ENCODE measurements at regions not wholly inside any gene's neighbourhood (a gene's known extent, or its start where the extent isn't known, plus 50 kb on each side); places are given as distances from the start of the nearest gene placed in this dataset.
"Not testable (repeated sequence)": the region's sequence is repeated elsewhere in the genome, so short reads cannot be mapped to it uniquely, and the experiment has no call there.

- Histone ChIP-seq H3K27me3 (ENCODE audit: control insufficient read depth in 1 of 2, insufficient read depth in 2 of 2, low read length in 2 of 2) (no peaks in the 10 kb centered on the region), H3K27ac (ENCODE audit: low read depth, low read length) (no peak overlapping the region), H3K4me1 (ENCODE audit: control insufficient read depth in 1 of 2, insufficient read depth in 2 of 2, low read length in 2 of 2) (no peaks in the 10 kb centered on the region), H3K4me3 (ENCODE audit: low read depth in 1 of 2, low read length in 2 of 2) (no peak overlapping the region), H3K9ac (ENCODE audit: low read depth in 1 of 2, low read length in 2 of 2) (no peak overlapping the region), H3K9me3 (ENCODE audit: control insufficient read depth in 1 of 2, low read length in 2 of 2) (peaks cover 0 to 4% of the 10 kb centered on the region in 2 donors), H3K36me3 (ENCODE audit: control insufficient read depth in 1 of 2, insufficient read depth in 2 of 2, low read length in 2 of 2) (no peaks in the 10 kb centered on the region)
Measured at GRCh38 chr10:22774102-22774501, 59.7 kb upstream of the PIP4K2A start.

DNA sequence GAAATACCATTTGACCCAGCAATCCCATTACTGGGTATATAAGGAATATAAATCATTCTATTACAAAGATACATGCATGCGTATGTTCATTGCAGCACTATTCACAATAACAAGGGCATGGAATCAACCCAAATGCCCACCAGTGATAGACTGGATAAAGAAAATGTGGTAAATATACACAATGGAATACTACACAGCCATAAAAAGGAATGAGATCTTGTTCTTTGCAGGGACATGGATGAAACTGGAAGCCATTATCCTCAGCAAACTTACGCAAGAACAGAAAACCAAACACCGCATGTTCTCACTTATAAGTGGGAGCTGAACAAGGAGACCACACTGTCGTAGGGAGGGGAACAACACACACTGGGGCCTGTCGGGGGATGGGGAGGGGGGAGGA lies 57.3 kb upstream of the PIP4K2A start:
- not testable (repeated sequence) for H3K9me3 ChIP-seq (ENCODE audit: control insufficient read depth in 1 of 2, low read length in 2 of 2); H3K27me3 ChIP-seq (ENCODE audit: control insufficient read depth in 1 of 2, insufficient read depth in 2 of 2, low read length in 2 of 2); H3K4me1 ChIP-seq (ENCODE audit: control insufficient read depth in 1 of 2, insufficient read depth in 2 of 2, low read length in 2 of 2); H3K9ac ChIP-seq (ENCODE audit: low read depth in 1 of 2, low read length in 2 of 2); H3K4me3 ChIP-seq (ENCODE audit: low read depth in 1 of 2, low read length in 2 of 2); H3K36me3 ChIP-seq (ENCODE audit: control insufficient read depth in 1 of 2, insufficient read depth in 2 of 2, low read length in 2 of 2); H3K27ac ChIP-seq (ENCODE audit: low read depth, low read length)

GRCh38 chr10:22770270-22770669 lies 55.9 kb upstream of the PIP4K2A start:
- H3K27ac ChIP-seq (ENCODE audit: low read depth, low read length): no peak overlapping the region
- no peaks in the 10 kb centered on the region for H3K9me3 ChIP-seq (ENCODE audit: control insufficient read depth in 1 of 2, low read length in 2 of 2)
- no peaks in the 10 kb centered on the region for H3K27me3 ChIP-seq (ENCODE audit: control insufficient read depth in 1 of 2, insufficient read depth in 2 of 2, low read length in 2 of 2)
- no peak overlapping the region for H3K4me3 ChIP-seq (ENCODE audit: low read depth in 1 of 2, low read length in 2 of 2)
- H3K36me3 ChIP-seq (ENCODE audit: control insufficient read depth in 1 of 2, insufficient read depth in 2 of 2, low read length in 2 of 2): no peaks in the 10 kb centered on the region
- H3K4me1 ChIP-seq (ENCODE audit: control insufficient read depth in 1 of 2, insufficient read depth in 2 of 2, low read length in 2 of 2): no peaks in the 10 kb centered on the region
- no peak overlapping the region for H3K9ac ChIP-seq (ENCODE audit: low read depth in 1 of 2, low read length in 2 of 2)

DNA sequence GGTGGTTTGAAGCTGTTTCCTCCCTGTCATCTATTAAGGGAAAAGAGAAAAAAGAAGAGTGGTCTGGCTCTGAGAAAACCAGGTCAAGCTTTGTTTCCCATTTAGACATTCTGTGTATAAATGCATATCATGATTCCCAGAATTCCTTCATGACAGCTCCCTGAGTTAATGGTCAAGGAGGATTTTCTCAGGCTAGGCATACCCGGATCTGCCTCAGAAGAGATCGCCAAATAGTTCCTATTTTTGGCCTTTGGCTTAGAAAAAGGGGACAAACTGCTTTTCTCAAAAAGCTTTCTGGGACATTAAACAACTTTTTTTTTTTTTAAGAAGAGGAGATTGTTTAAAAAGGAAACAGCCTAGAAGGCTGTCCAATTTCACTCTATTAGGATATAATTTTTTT lies 53.5 kb upstream of the PIP4K2A start:
- no peaks in the 10 kb centered on the region for H3K36me3 ChIP-seq (ENCODE audit: control insufficient read depth in 1 of 2, insufficient read depth in 2 of 2, low read length in 2 of 2)
- no peak overlapping the region for H3K27ac ChIP-seq (ENCODE audit: low read depth, low read length)
- H3K9ac ChIP-seq (ENCODE audit: low read depth in 1 of 2, low read length in 2 of 2): no peak overlapping the region
- H3K27me3 ChIP-seq (ENCODE audit: control insufficient read depth in 1 of 2, insufficient read depth in 2 of 2, low read length in 2 of 2): no peaks in the 10 kb centered on the region
- no peaks in the 10 kb centered on the region for H3K9me3 ChIP-seq (ENCODE audit: control insufficient read depth in 1 of 2, low read length in 2 of 2)
- H3K4me1 ChIP-seq (ENCODE audit: control insufficient read depth in 1 of 2, insufficient read depth in 2 of 2, low read length in 2 of 2): peaks cover 0 to 5% of the 10 kb centered on the region in 2 donors
- no peak overlapping the region for H3K4me3 ChIP-seq (ENCODE audit: low read depth in 1 of 2, low read length in 2 of 2)

GRCh38 chr10:22766693-22767092 lies 52.3 kb upstream of the PIP4K2A start:
- Histone ChIP-seq H3K36me3 (ENCODE audit: control insufficient read depth in 1 of 2, insufficient read depth in 2 of 2, low read length in 2 of 2) (no peaks in the 10 kb centered on the region), H3K27me3 (ENCODE audit: control insufficient read depth in 1 of 2, insufficient read depth in 2 of 2, low read length in 2 of 2) (no peaks in the 10 kb centered on the region), H3K4me3 (ENCODE audit: low read depth in 1 of 2, low read length in 2 of 2) (no peak overlapping the region), H3K9ac (ENCODE audit: low read depth in 1 of 2, low read length in 2 of 2) (no peak overlapping the region), H3K4me1 (ENCODE audit: control insufficient read depth in 1 of 2, insufficient read depth in 2 of 2, low read length in 2 of 2) (peaks cover 0 to 5% of the 10 kb centered on the region in 2 donors), H3K27ac (ENCODE audit: low read depth, low read length) (no peak overlapping the region), H3K9me3 (ENCODE audit: control insufficient read depth in 1 of 2, low read length in 2 of 2) (no peaks in the 10 kb centered on the region)

DNA sequence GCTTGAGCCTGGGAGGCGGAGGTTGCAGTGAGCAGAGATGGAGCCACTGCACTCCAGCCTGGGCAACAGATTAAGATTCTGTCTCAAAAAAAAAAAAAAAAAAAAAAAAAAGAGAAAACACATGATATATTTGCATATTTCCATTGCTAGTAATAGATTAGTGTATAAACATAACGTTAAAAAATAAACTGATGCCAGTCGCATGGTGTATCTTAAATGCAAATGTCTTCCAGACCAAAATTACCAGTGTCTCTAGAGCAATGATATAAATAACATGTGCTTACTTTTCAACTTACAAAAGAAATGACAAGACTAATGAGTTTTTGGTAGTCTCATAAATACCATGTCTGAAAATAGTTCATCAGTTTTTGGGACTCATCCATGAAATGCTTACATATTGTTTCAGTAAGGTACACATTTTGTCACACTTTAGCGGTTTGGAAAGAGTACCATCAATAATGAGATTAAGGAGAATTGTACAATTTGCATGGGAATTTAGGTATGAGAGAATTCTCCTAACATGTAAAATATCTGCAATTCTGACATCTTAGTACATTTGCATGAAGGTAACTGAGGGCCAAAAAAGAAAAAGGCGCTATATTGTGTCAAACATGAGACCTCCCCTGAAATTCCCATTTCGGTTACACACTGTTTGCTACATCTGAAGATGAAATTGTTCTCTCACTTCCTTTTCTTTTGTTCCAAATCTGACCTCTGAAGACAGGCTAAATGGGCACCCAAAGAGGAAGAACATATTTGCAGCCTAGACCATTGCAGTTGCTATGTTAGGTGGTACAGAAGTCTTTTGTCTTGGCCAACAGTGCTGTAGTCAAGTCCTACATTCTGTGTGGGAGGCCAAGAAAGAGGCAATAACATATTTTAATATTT lies 51.5 kb upstream of the PIP4K2A start:
- H3K27me3 ChIP-seq (ENCODE audit: control insufficient read depth in 1 of 2, insufficient read depth in 2 of 2, low read length in 2 of 2): no peaks in the 10 kb centered on the region
- no peak overlapping the region for H3K4me3 ChIP-seq (ENCODE audit: low read depth in 1 of 2, low read length in 2 of 2)
- no peaks in the 10 kb centered on the region for H3K36me3 ChIP-seq (ENCODE audit: control insufficient read depth in 1 of 2, insufficient read depth in 2 of 2, low read length in 2 of 2)
- H3K9me3 ChIP-seq (ENCODE audit: control insufficient read depth in 1 of 2, low read length in 2 of 2): no peaks in the 10 kb centered on the region
- no peak overlapping the region for H3K9ac ChIP-seq (ENCODE audit: low read depth in 1 of 2, low read length in 2 of 2)
- H3K27ac ChIP-seq (ENCODE audit: low read depth, low read length): no peak overlapping the region
- peaks cover 0 to 5% of the 10 kb centered on the region in 2 donors for H3K4me1 ChIP-seq (ENCODE audit: control insufficient read depth in 1 of 2, insufficient read depth in 2 of 2, low read length in 2 of 2)

GRCh38 chr10:22764639-22765038 lies 50.3 kb upstream of the PIP4K2A start:
- no peaks in the 10 kb centered on the region for H3K27me3 ChIP-seq (ENCODE audit: control insufficient read depth in 1 of 2, insufficient read depth in 2 of 2, low read length in 2 of 2)
- H3K9ac ChIP-seq (ENCODE audit: low read depth in 1 of 2, low read length in 2 of 2): no peak overlapping the region
- H3K36me3 ChIP-seq (ENCODE audit: control insufficient read depth in 1 of 2, insufficient read depth in 2 of 2, low read length in 2 of 2): no peaks in the 10 kb centered on the region
- no peaks in the 10 kb centered on the region for H3K9me3 ChIP-seq (ENCODE audit: control insufficient read depth in 1 of 2, low read length in 2 of 2)
- H3K4me1 ChIP-seq (ENCODE audit: control insufficient read depth in 1 of 2, insufficient read depth in 2 of 2, low read length in 2 of 2): peaks cover 0 to 5% of the 10 kb centered on the region in 2 donors
- H3K27ac ChIP-seq (ENCODE audit: low read depth, low read length): no peak overlapping the region
- no peak overlapping the region for H3K4me3 ChIP-seq (ENCODE audit: low read depth in 1 of 2, low read length in 2 of 2)

All from duodenal mucosa (tissue), 2 donors.